GM18505 (cell line): ENCODE measurements at regions not wholly inside any gene's neighbourhood (a gene's known extent, or its start where the extent isn't known, plus 50 kb on each side); places are given as distances from the start of the nearest gene placed in this dataset.

Source experiments
- ATAC-seq: cut with Tn5 transposase; IDR thresholded peaks from one replicate; pipeline ENCODE4 v1.9.1; 2021; ENCODE audit not compliant: unreplicated experiment
- POLR2A ChIP-seq: IDR thresholded peaks from 4 replicates; pipeline ENCODE4 v1.6.1; 2011; ENCODE audit warnings: borderline replicate concordance; ENCODE audit not compliant: insufficient read depth, insufficient read length; ENCODE audit errors: extremely low read depth

- no peak for ATAC-seq
- no peak for TF ChIP-seq POLR2A
Measured at GRCh38 chr5:106159616-106160015, 1511.1 kb downstream of the EFNA5 start.

- no peak for TF ChIP-seq POLR2A
- no peak for ATAC-seq
Measured at GRCh38 chr5:106154280-106154716, 1516.4 kb downstream of the EFNA5 start.

- ATAC-seq, result no peak
Measured at GRCh38 chr5:106152569-106152968, 1518.2 kb downstream of the EFNA5 start.

GRCh38 chr5:106142116-106142515 is 1528.6 kb downstream of the EFNA5 start:
- ATAC-seq, result no peak
- no peak for TF ChIP-seq POLR2A

More at GRCh38 chr5:106152569-106152968, 1518.2 kb downstream of the EFNA5 start:
- TF ChIP-seq POLR2A, result no peak

GRCh38 chr5:106140101-106140500 is 1530.6 kb downstream of the EFNA5 start:
- ATAC-seq, result no peak
- TF ChIP-seq POLR2A, result no peak

- ATAC-seq, result no peak
- no peak for TF ChIP-seq POLR2A
Measured at GRCh38 chr5:106136061-106136460, 1534.7 kb downstream of the EFNA5 start.

GRCh38 chr5:106135473-106135872 is 1535.3 kb downstream of the EFNA5 start:
- no peak for ATAC-seq

GRCh38 chr5:106134549-106134948 is 1536.2 kb downstream of the EFNA5 start:
- TF ChIP-seq POLR2A, result no peak
- ATAC-seq, result no peak

More at GRCh38 chr5:106135473-106135872, 1535.3 kb downstream of the EFNA5 start:
- no peak for TF ChIP-seq POLR2A

- ATAC-seq, result no peak
- TF ChIP-seq POLR2A, result no peak
Measured at GRCh38 chr5:106127985-106128384, 1542.8 kb downstream of the EFNA5 start.

DNA sequence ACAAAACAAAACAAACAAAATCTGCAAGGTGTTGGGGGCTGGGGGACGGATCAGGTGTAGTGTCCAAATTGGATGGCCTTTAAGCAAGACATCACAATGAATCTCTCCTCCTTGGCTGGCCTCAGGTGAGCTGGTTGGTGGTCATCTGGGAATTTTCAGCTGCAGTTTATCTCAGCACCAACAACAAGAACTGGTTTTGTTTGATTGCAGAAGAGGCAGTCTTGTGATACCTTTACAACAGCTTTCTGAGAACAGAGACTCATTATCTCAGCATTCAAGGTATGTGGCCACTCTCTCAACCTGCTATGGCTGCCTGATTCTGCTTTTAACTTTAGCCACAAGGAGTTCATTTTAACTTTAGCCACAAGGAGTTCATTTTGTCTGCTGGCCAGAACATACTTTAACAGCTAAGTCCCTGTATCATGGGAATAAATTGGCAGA is 1543.4 kb downstream of the EFNA5 start:
- ATAC-seq, result no peak
- TF ChIP-seq POLR2A, result no peak

DNA sequence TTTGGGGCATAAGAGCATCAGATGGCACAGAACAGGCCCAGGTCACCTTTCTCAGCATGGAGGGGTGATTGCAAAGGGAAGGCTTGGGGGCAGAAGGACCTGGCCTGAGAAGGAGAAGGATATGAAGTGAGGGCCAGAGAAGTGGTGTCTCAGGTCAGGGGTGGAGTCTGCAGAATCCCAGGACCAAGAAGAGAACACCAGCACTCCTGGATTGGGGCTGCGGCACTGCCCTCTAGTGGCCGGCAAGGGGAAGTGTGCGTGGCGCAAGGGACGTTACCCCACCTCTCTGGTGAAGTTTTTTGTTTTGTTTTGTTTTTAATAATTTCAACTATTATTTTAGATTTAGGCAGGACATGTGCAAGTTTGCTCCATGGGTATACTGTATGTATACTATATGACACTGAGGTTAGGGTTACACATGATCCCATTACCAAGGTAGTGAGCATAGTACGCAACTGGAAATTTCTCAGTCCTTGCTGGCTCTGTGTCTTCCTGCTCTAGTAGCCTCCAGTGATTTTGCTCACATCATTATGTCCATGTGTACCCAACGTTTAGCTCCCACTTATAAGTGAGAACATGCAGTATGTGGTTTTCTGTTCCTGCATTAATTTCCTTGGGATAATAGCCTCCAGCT is 1548.6 kb downstream of the EFNA5 start:
- peak; percentile 92 for ATAC-seq
- TF ChIP-seq POLR2A, result no peak

DNA sequence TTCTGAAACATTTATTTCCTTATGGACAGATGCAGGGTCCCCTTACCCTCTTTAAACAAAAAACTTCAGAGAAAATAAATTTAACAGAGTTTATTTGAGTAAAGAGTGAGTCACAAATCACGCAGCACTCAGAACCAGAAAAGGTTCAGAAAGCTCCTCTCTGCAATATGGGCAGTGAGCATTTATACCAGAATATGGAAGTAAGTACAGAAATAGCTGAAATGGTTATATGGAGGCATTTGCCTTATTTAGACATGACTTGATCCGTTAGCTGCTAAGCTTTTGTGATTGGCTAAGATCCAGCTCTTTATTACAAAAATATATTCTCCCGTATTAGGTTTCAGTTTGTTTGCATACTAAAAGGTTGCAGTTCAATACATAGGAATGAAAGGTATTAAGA is 1554.1 kb downstream of the EFNA5 start:
- TF ChIP-seq POLR2A, result no peak
- ATAC-seq, result no peak

DNA sequence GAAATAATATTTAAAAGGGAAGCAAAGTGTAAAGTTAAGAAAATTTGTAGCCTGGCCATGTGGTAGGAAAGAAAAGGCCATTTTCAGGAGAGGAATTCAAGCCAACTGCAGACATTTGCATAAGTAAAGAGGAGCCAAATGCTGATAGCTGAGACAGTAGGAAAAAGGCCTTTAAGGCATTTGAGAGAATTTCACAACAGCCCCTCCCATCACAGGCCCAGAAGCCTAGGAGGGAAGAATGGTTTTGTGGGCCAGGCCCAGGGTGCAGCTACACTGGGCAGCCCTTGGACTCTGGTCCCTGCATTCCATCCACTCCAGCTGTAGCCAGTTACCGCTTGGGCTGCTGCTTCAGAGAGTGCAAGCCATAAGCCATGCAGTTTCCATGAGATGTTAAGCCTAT is 1556.8 kb downstream of the EFNA5 start:
- TF ChIP-seq POLR2A, result no peak
- ATAC-seq, result no peak

DNA sequence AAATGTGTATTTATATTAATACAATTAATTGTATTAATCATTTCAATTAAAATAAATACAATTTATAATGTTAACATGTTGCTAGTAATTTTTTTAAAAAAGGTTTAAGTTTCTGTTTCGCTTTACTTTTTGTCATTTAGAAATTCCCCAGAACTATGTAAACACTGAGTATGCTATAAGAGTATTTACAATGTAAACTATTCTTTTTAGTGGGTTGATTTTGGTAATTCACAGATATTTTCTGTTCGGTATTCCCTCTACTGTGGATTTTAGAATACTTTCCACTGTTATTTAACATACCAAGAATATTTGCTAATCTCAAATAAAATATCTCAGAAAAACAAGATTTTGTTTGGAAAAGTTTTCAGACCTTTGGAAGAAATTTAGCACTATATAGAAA is 1564.4 kb downstream of the EFNA5 start:
- TF ChIP-seq POLR2A, result no peak
- ATAC-seq, result no peak

GRCh38 chr5:106097340-106097739 is 1573.4 kb downstream of the EFNA5 start:
- no peak for TF ChIP-seq POLR2A
- ATAC-seq, result no peak
